CD14-positive monocyte (primary cell): ENCODE measurements at regions not wholly inside any gene's neighbourhood (a gene's known extent, or its start where the extent isn't known, plus 50 kb on each side); places are given as distances from the start of the nearest gene placed in this dataset.

ENCODE experiments used
- DNase-seq, 3 donors: peaks; one replicate each; pipeline ENCODE4 v3.0.0-alpha.2; 2011 to 2022
- H2AFZ ChIP-seq: 2 replicates; pipeline ENCODE4 v1.6.0; 2012; ENCODE audit warnings: mild to moderate bottlenecking, low read depth, low read length, inconsistent platforms; ENCODE audit not compliant: insufficient read depth, poor library complexity, severe bottlenecking
- H3K27ac ChIP-seq, 2 donors: 1 replicate in 1 of 2; 2 replicates in 1 of 2; pipeline ENCODE4 v1.5.1; 2012 to 2013; ENCODE audit warnings: low read length in 2 of 2, control low read depth in 1 of 2, inconsistent platforms in 1 of 2, low read depth in 1 of 2, mild to moderate bottlenecking in 1 of 2
- H3K27me3 ChIP-seq, 2 donors: one replicate each; pipeline versions ENCODE4 v1.6.0 to v1.6.1; 2011 to 2013; ENCODE audit warnings: low read length in 2 of 2; ENCODE audit not compliant: control insufficient read depth in 2 of 2, insufficient read depth in 2 of 2
- H3K36me3 ChIP-seq, 2 donors: replicated peaks in 1 of 2; 1 replicate in 1 of 2; 2 replicates in 1 of 2; pipeline versions ENCODE4 v1.5.1 to v1.6.1; 2012 to 2013; ENCODE audit warnings: low read length in 2 of 2, control low read depth in 1 of 2, inconsistent platforms in 1 of 2, mild to moderate bottlenecking in 1 of 2; ENCODE audit not compliant: insufficient read depth in 2 of 2, control insufficient read depth in 1 of 2
- H3K4me1 ChIP-seq, 2 donors: 1 replicate in 1 of 2; 2 replicates in 1 of 2; pipeline versions ENCODE4 v1.5.1 to v1.6.1; 2012 to 2013; ENCODE audit warnings: low read length in 2 of 2, control low read depth in 1 of 2, inconsistent platforms in 1 of 2, mild to moderate bottlenecking in 1 of 2, moderate library complexity in 1 of 2; ENCODE audit not compliant: insufficient read depth in 2 of 2, control insufficient read depth in 1 of 2
- H3K4me2 ChIP-seq: replicated peaks from 2 replicates; pipeline ENCODE3; 2012; ENCODE audit warnings: low read length, moderate library complexity, mild to moderate bottlenecking; ENCODE audit not compliant: poor library complexity, severe bottlenecking; ENCODE audit errors: extremely low read depth
- H3K4me3 ChIP-seq, 3 experiments: fragments of 200-600 bp in 1 of 3; sonication (generic) in 1 of 3; replicated peaks in 1 of 3; 1 replicate in 2 of 3; 2 replicates in 1 of 3; pipeline ENCODE4 v1.5.1; 2011 to 2013; ENCODE audit warnings: low read length in 3 of 3, mild to moderate bottlenecking in 3 of 3, control low read depth in 2 of 3, low read depth in 2 of 3, inconsistent platforms in 1 of 3, moderate library complexity in 1 of 3
- H3K79me2 ChIP-seq: 2 replicates; pipeline ENCODE4 v1.6.0; 2012; ENCODE audit warnings: mild to moderate bottlenecking, control low read depth, inconsistent platforms, low read length, moderate library complexity; ENCODE audit not compliant: insufficient read depth
- H3K9ac ChIP-seq: 2 replicates; pipeline ENCODE4 v1.6.0; 2017; ENCODE audit warnings: low read length, mild to moderate bottlenecking; ENCODE audit not compliant: insufficient read depth, poor library complexity, severe bottlenecking
- H3K9me3 ChIP-seq, 2 donors: replicated peaks in 1 of 2; 1 replicate in 1 of 2; 2 replicates in 1 of 2; pipeline versions ENCODE4 v1.5.1 to v1.6.1; 2012 to 2013; ENCODE audit warnings: low read length in 2 of 2, control low read depth in 1 of 2; ENCODE audit not compliant: control insufficient read depth in 1 of 2, insufficient read depth in 1 of 2
- H4K20me1 ChIP-seq: 2 replicates; pipeline ENCODE4 v1.6.0; 2012; ENCODE audit warnings: mild to moderate bottlenecking, low read length, control low read depth, moderate library complexity; ENCODE audit not compliant: insufficient read depth
- H3K27ac Mint-ChIP-seq, 7 donors: one replicate each; pipeline ENCODE4 v1.8.0; 2020; ENCODE audit warnings: mild to moderate bottlenecking in 7 of 7, mixed read lengths in 7 of 7, moderate library complexity in 6 of 7, inconsistent platforms in 2 of 7
- H3K27me3 Mint-ChIP-seq, 3 donors: one replicate each; pipeline ENCODE4 v1.8.0; 2021 to 2022; ENCODE audit warnings: low read depth in 3 of 3, mild to moderate bottlenecking in 3 of 3, mixed read lengths in 3 of 3, moderate library complexity in 3 of 3, inconsistent platforms in 1 of 3
- H3K36me3 Mint-ChIP-seq, 2 donors: one replicate each; pipeline ENCODE4 v1.8.0; 2020; ENCODE audit warnings: mixed read lengths in 2 of 2, inconsistent platforms in 1 of 2, mild to moderate bottlenecking in 1 of 2
- H3K4me1 Mint-ChIP-seq: one replicate; pipeline ENCODE4 v1.8.0; 2020; ENCODE audit warnings: mild to moderate bottlenecking, mixed read lengths
- H3K4me3 Mint-ChIP-seq, 2 donors: one replicate each; pipeline ENCODE4 v1.8.0; 2020; ENCODE audit warnings: mild to moderate bottlenecking in 2 of 2, mixed read lengths in 2 of 2, moderate library complexity in 1 of 2
- H3K9me3 Mint-ChIP-seq, 7 donors: one replicate each; pipeline ENCODE4 v1.8.0; 2020 to 2022; ENCODE audit warnings: mixed read lengths in 7 of 7, mild to moderate bottlenecking in 6 of 7, moderate library complexity in 6 of 7, inconsistent platforms in 2 of 7
- CTCF ChIP-seq: fragments of 200-600 bp; IDR thresholded peaks from one replicate; pipeline ENCODE4 v1.8.0; 2022; ENCODE audit warnings: antibody characterized with exemption, mild to moderate bottlenecking
- WGBS: methylation state at CpG from one replicate; pipeline ENCODE4 v1.1.5; 2013; ENCODE audit warnings: missing lambda C conversion rate; ENCODE audit not compliant: insufficient coverage; 5-methylcytosine and 5-hydroxymethylcytosine counted together
- intact Hi-C, 2 donors: fragments of 100-400 bp; cut with micrococcal nuclease; formaldehyde crosslinking; loops; one replicate each; pipeline versions ENCODE4 v1.15.0 to v1.15.1; 2023

- no peaks in the 10 kb centered on the region for H3K79me2 ChIP-seq
- Mint-ChIP-seq H3K36me3 (no peaks in the 10 kb centered on the region), H3K27me3 (peaks cover 0 to 4% (median 2%) of the 10 kb centered on the region in 3 donors), H3K4me3 (no peak overlapping the region), H3K27ac (no peak overlapping the region), H3K4me1 (peaks cover 16% of the 10 kb centered on the region), H3K9me3 (peaks cover 5 to 24% (median 20%) of the 10 kb centered on the region in 7 donors)
- no peaks in the 10 kb centered on the region for H3K27me3 ChIP-seq
- peaks cover 7 to 9% of the 10 kb centered on the region in 2 donors for H3K4me1 ChIP-seq
- no peak overlapping the region for H3K4me2 ChIP-seq
- H3K9me3 ChIP-seq: peaks cover 5 to 20% of the 10 kb centered on the region in 2 donors
- H4K20me1 ChIP-seq: no peaks in the 10 kb centered on the region
- no peak for TF ChIP-seq CTCF
- intact Hi-C loops: no loop called here
- no peak overlapping the region for H3K27ac ChIP-seq
- no peak overlapping the region for H3K4me3 ChIP-seq
- H2AFZ ChIP-seq: no peak overlapping the region
- no peak for DNase-seq
- no peak overlapping the region for H3K9ac ChIP-seq
- no peaks in the 10 kb centered on the region for H3K36me3 ChIP-seq
Measured at GRCh38 chr3:168155303-168155702, 59.6 kb upstream of the GOLIM4 start.

GRCh38 chr3:168154089-168154488 is 58.4 kb upstream of the GOLIM4 start:
- DNase-seq: no peak
- H3K4me1 Mint-ChIP-seq: peaks cover 16% of the 10 kb centered on the region
- peaks cover 2 to 4% (median 2%) of the 10 kb centered on the region in 3 donors for H3K27me3 Mint-ChIP-seq
- Histone ChIP-seq H3K4me2 (no peak overlapping the region), H3K36me3 (no peaks in the 10 kb centered on the region), H3K4me3 (no peak overlapping the region), H3K9me3 (peaks cover 5 to 20% of the 10 kb centered on the region in 2 donors), H3K27ac (no peak overlapping the region), H3K4me1 (peaks cover 7 to 9% of the 10 kb centered on the region in 2 donors), H2AFZ (no peak overlapping the region), H4K20me1 (no peaks in the 10 kb centered on the region), H3K27me3 (no peaks in the 10 kb centered on the region), H3K9ac (no peak overlapping the region), H3K79me2 (no peaks in the 10 kb centered on the region)
- no peak for TF ChIP-seq CTCF
- WGBS: 100% methylated on average over 2 of the region's 2 CpGs
- intact Hi-C loops: no loop called here
- no peak overlapping the region for H3K27ac Mint-ChIP-seq
- H3K9me3 Mint-ChIP-seq: peaks cover 5 to 24% (median 20%) of the 10 kb centered on the region in 7 donors
- no peaks in the 10 kb centered on the region for H3K36me3 Mint-ChIP-seq
- H3K4me3 Mint-ChIP-seq: no peak overlapping the region
